NB4 (cell line): ENCODE measurements at regions not wholly inside any gene's neighbourhood (a gene's known extent, or its start where the extent isn't known, plus 50 kb on each side); places are given as distances from the start of the nearest gene placed in this dataset.

ENCODE experiments used
- DNase-seq: peaks from one replicate; pipeline ENCODE4 v3.0.0; 2010; ENCODE audit warnings: low read depth
- H3K4me3 ChIP-seq: one replicate; pipeline ENCODE4 v1.5.1; 2011; ENCODE audit warnings: mild to moderate bottlenecking, low read depth, low read length, moderate library complexity
- CTCF ChIP-seq: IDR thresholded peaks from one replicate; pipeline ENCODE4 v1.5.1; 2012; ENCODE audit warnings: low read depth, low read length
- MAX ChIP-seq: IDR thresholded peaks from 2 replicates; pipeline ENCODE4 v1.6.1; 2011; ENCODE audit warnings: low read depth, low read length
- MYC ChIP-seq: IDR thresholded peaks from 2 replicates; pipeline ENCODE4 v1.6.1; 2011; ENCODE audit warnings: low read depth, low read length
- POLR2A ChIP-seq: IDR thresholded peaks from 2 replicates; pipeline ENCODE4 v1.6.1; 2011; ENCODE audit warnings: mild to moderate bottlenecking; ENCODE audit not compliant: insufficient read length; ENCODE audit errors: extremely low read depth

GRCh38 chrX:115459883-115460880 is 100.8 kb upstream of the PLS3 start:
- TF ChIP-seq MYC: no peak
- no peak for TF ChIP-seq POLR2A
- no peak for TF ChIP-seq MAX
- no peak for TF ChIP-seq CTCF
- no peak overlapping the region for H3K4me3 ChIP-seq
- DNase-seq: no peak

- H3K4me3 ChIP-seq: no peak overlapping the region
- DNase-seq: no peak
- no peak for TF ChIP-seq CTCF
- TF ChIP-seq MAX: no peak
- no peak for TF ChIP-seq POLR2A
- TF ChIP-seq MYC: no peak
These were observed 98.6 kb upstream of the PLS3 start for GRCh38 chrX:115462406-115462805.

- no peak for TF ChIP-seq POLR2A
- no peak for TF ChIP-seq CTCF
- no peak for TF ChIP-seq MAX
- no peak for TF ChIP-seq MYC
- no peak overlapping the region for H3K4me3 ChIP-seq
- no peak for DNase-seq
These were observed 93.0 kb upstream of the PLS3 start for GRCh38 chrX:115467961-115468360.

GRCh38 chrX:115472131-115472530 is 88.8 kb upstream of the PLS3 start:
- no peak for DNase-seq
- H3K4me3 ChIP-seq: no peak overlapping the region
- TF ChIP-seq POLR2A (no peak), CTCF (no peak), MAX (no peak), MYC (no peak)

- no peak for DNase-seq
- TF ChIP-seq MAX: no peak
- no peak for TF ChIP-seq CTCF
- no peak for TF ChIP-seq POLR2A
- TF ChIP-seq MYC: no peak
- no peak overlapping the region for H3K4me3 ChIP-seq
These were observed 74.5 kb upstream of the PLS3 start for GRCh38 chrX:115486510-115486909.
